RWPE2 (cell line): ENCODE measurements at regions not wholly inside any gene's neighbourhood (a gene's known extent, or its start where the extent isn't known, plus 50 kb on each side); places are given as distances from the start of the nearest gene placed in this dataset.

Source experiments
- ATAC-seq: fragments of 200-7000 bp; cut with Tn5 transposase; 3 replicates; pipeline ENCODE4 v1.9.1; 2021; ENCODE audit warnings: low read depth
- DNase-seq: peaks from one replicate; pipeline ENCODE4 v3.0.0-alpha.2; 2020; ENCODE audit warnings: low spot score
- H3K27ac ChIP-seq: fragments of 450-650 bp; 2 replicates; pipeline ENCODE4 v1.5.1; 2017; ENCODE audit warnings: mild to moderate bottlenecking; ENCODE audit not compliant: poor library complexity, severe bottlenecking
- H3K27me3 ChIP-seq: fragments of 250-450 bp; sonication (Bioruptor Pico); 2 replicates; pipeline ENCODE4 v1.5.1; 2021; ENCODE audit warnings: mild to moderate bottlenecking, moderate library complexity; ENCODE audit not compliant: insufficient read depth, poor library complexity, severe bottlenecking
- H3K36me3 ChIP-seq: fragments of 250-450 bp; sonication (Bioruptor Pico); 2 replicates; pipeline ENCODE4 v1.5.1; 2020; ENCODE audit warnings: low read depth, mild to moderate bottlenecking, moderate library complexity
- H3K4me1 ChIP-seq: fragments of 250-450 bp; sonication (Bioruptor Pico); 2 replicates; pipeline ENCODE4 v1.5.1; 2021; ENCODE audit warnings: mild to moderate bottlenecking, moderate library complexity; ENCODE audit not compliant: insufficient read depth, poor library complexity, severe bottlenecking
- H3K4me3 ChIP-seq: fragments of 250-450 bp; sonication (Bioruptor Pico); 2 replicates; pipeline ENCODE4 v1.5.1; 2021; ENCODE audit warnings: mild to moderate bottlenecking, moderate library complexity; ENCODE audit not compliant: severe bottlenecking
- H3K9me3 ChIP-seq: fragments of 250-450 bp; sonication (Bioruptor Pico); 2 replicates; pipeline ENCODE4 v1.5.1; 2021; ENCODE audit warnings: mild to moderate bottlenecking, moderate library complexity; ENCODE audit not compliant: severe bottlenecking
- TF ChIP-seq, protein P1 (sequence below): fragments of 450-650 bp; IDR thresholded peaks from one replicate; pipeline ENCODE4 v1.5.1; 2017; ENCODE audit warnings: mild to moderate bottlenecking, moderate library complexity; ENCODE audit not compliant: poor library complexity, severe bottlenecking

DNA sequence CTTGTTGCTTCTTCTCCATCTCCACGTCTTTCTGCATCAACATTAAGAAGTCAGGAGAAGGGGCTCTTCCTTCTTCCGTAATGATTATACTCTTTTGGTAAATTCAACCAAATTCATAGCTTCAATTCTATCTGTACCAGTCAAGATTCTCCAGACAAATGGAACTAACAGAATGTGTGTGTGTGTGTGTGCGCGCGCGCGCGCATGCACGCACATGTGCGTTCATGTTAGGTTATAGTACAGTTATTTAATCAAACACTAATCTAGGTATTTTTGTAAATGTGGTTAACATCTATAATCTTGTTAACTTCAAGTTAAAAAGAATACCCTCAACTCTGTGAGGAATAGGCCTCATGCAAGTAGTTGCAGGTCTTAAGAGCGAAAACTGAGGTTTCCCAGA lies 150.3 kb upstream of the TAS2R1 start:
- H3K9me3 ChIP-seq: no peaks in the 10 kb centered on the region
- H3K27me3 ChIP-seq: no peaks in the 10 kb centered on the region
- no peaks in the 10 kb centered on the region for H3K36me3 ChIP-seq
- H3K4me1 ChIP-seq: no peaks in the 10 kb centered on the region
- no peak for ATAC-seq
- no peak overlapping the region for H3K27ac ChIP-seq
- H3K4me3 ChIP-seq: no peak overlapping the region
- DNase-seq: no peak
- TF ChIP-seq, protein P1, sequence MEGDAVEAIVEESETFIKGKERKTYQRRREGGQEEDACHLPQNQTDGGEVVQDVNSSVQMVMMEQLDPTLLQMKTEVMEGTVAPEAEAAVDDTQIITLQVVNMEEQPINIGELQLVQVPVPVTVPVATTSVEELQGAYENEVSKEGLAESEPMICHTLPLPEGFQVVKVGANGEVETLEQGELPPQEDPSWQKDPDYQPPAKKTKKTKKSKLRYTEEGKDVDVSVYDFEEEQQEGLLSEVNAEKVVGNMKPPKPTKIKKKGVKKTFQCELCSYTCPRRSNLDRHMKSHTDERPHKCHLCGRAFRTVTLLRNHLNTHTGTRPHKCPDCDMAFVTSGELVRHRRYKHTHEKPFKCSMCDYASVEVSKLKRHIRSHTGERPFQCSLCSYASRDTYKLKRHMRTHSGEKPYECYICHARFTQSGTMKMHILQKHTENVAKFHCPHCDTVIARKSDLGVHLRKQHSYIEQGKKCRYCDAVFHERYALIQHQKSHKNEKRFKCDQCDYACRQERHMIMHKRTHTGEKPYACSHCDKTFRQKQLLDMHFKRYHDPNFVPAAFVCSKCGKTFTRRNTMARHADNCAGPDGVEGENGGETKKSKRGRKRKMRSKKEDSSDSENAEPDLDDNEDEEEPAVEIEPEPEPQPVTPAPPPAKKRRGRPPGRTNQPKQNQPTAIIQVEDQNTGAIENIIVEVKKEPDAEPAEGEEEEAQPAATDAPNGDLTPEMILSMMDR: no peak

DNA sequence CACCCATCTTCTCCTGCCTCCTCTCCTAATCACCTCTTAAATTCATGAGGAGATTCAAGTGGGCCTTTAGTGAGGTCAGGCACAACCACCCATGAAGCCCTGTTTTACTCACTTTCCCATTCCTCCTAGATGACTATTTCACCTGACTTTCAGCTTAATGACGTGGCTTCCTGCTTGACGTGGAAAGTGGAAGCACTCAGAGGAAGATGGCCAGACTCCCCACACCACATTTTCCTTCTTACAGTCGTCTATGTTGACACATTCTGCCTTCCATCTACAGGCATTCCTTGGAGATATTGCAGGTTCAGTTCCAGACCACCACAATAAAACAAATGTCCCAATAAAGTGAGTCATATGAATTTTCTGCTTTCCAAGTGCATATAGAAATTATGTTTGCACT lies 146.4 kb upstream of the TAS2R1 start:
- no peaks in the 10 kb centered on the region for H3K36me3 ChIP-seq
- H3K4me3 ChIP-seq: no peak overlapping the region
- peaks cover 4% of the 10 kb centered on the region for H3K9me3 ChIP-seq
- no peaks in the 10 kb centered on the region for H3K4me1 ChIP-seq
- DNase-seq: no peak
- H3K27me3 ChIP-seq: peaks cover 10% of the 10 kb centered on the region
- no peak overlapping the region for H3K27ac ChIP-seq
- TF ChIP-seq, protein P1: no peak
- ATAC-seq: peak; percentile 43; the same call in 1 of the 3 replicates

DNA sequence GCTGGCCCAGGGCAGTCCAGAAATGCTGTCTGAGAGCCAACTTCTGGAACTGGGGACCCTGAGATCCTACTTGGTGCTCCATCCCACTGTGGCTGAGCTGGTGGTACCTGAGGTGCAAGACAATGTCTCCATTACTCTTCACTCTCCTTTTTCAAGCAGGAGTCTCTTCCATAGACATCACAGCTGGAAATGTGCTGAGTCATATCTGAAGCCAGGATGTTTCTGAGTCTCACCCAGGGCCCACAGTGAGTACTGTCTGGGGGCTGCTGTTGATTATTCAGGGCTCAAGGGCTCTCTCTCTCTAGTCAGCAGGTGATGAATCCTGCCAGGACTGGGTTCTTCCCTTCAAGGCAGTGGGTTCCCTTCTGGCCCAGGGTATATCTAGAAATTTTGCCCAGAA lies 145.2 kb upstream of the TAS2R1 start:
- peaks cover 15% of the 10 kb centered on the region for H3K27me3 ChIP-seq
- H3K27ac ChIP-seq: no peak overlapping the region
- DNase-seq (no peak), ATAC-seq (no peak)
- no peaks in the 10 kb centered on the region for H3K4me1 ChIP-seq
- H3K4me3 ChIP-seq: no peak overlapping the region
- TF ChIP-seq, protein P1: no peak
- H3K36me3 ChIP-seq: no peaks in the 10 kb centered on the region
- peaks cover 4% of the 10 kb centered on the region for H3K9me3 ChIP-seq

DNA sequence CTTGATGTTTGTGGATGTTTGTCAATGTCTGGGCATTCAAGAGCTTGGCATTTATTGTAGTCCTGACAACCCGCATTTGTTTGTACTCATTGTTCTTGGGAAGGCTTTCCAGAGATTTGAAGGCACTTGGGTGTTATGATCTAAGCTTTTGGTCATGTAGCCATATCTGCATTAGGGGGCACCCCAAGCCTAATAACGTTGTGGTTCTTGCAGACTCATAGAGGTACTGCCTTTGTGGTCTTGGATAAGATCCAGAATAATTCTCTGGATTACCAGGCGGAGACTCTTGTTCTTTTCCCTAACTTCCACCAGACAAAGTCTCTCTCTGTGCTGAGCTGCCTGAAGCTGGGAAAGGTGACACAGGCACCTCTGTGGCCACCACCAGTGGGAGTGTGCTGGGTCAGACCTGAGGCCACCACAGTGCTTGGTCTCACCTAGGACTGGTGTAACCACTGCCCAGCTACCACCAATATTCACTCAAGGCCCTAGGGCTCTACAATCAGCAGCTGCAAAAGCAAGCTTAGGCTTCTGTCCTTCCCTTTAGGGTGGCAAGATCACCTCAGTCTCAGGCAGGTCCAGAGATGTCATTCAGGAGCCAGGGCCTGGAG lies 144.4 kb upstream of the TAS2R1 start:
- TF ChIP-seq, protein P1: peak; percentile 22
- H3K27ac ChIP-seq: no peak overlapping the region
- no peaks in the 10 kb centered on the region for H3K4me1 ChIP-seq
- DNase-seq: no peak
- ATAC-seq: peak; percentile 48; the same call in 1 of the 3 replicates
- no peak overlapping the region for H3K4me3 ChIP-seq
- H3K27me3 ChIP-seq: peaks cover 19% of the 10 kb centered on the region
- H3K9me3 ChIP-seq: peaks cover 4% of the 10 kb centered on the region
- no peaks in the 10 kb centered on the region for H3K36me3 ChIP-seq

DNA sequence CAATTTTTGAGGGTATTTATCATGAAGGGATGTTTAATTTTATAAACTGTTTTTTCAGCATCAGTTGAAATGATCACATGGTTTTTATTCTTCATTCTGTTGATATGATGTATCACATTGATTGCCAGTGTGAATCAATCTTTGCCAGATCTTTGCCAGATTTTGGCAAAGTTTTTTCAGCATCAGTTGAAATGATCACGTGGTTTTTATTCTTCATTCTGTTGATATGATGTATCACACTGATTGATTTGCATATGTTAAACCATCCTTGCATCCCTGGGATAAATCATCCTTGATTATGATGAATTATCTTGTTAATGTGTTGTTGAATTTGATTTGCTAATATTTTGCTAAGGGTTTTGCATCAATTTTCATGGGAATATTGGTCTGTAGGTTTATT lies 140.9 kb upstream of the TAS2R1 start:
- H3K36me3 ChIP-seq: no peaks in the 10 kb centered on the region
- TF ChIP-seq, protein P1: no peak

More for the DNA sequence above, 140.9 kb upstream of the TAS2R1 start:
- no peak for DNase-seq
- Histone ChIP-seq H3K27me3 (peaks cover 22% of the 10 kb centered on the region), H3K27ac (no peak overlapping the region), H3K4me1 (no peaks in the 10 kb centered on the region), H3K4me3 (no peak overlapping the region), H3K9me3 (peaks cover 4% of the 10 kb centered on the region)
- no peak for ATAC-seq
